Daoy (cell line): ENCODE measurements at regions not wholly inside any gene's neighbourhood (a gene's known extent, or its start where the extent isn't known, plus 50 kb on each side); places are given as distances from the start of the nearest gene placed in this dataset.
"Not testable (repeated sequence)": the region's sequence is repeated elsewhere in the genome, so short reads cannot be mapped to it uniquely, and the experiment has no call there.

ENCODE experiments used
- DNase-seq: peaks from one replicate; pipeline ENCODE4 v3.0.0-alpha.2; 2015; ENCODE audit warnings: low read depth

GRCh38 chr11:38582151-38582550, 1984.1 kb upstream of the RAG2 start:
- no peak for DNase-seq

GRCh38 chr11:38577769-38578168, 1979.7 kb upstream of the RAG2 start:
- DNase-seq, result no peak

- no peak for DNase-seq
Measured at GRCh38 chr11:38562562-38562961, 1964.5 kb upstream of the RAG2 start.

GRCh38 chr11:38553148-38553547, 1955.1 kb upstream of the RAG2 start:
- DNase-seq, result no peak

GRCh38 chr11:38547462-38547861, 1949.4 kb upstream of the RAG2 start:
- no peak for DNase-seq

GRCh38 chr11:38543986-38544385, 1946.0 kb upstream of the RAG2 start:
- no peak for DNase-seq

- no peak for DNase-seq
Measured at GRCh38 chr11:38543311-38543710, 1945.3 kb upstream of the RAG2 start.

GRCh38 chr11:38538866-38539680, 1941.0 kb upstream of the RAG2 start:
- DNase-seq, result no peak

GRCh38 chr11:38530226-38530625, 1932.2 kb upstream of the RAG2 start:
- DNase-seq, result no peak

- DNase-seq, result no peak
Measured at GRCh38 chr11:38524945-38525344, 1926.9 kb upstream of the RAG2 start.

- DNase-seq, result no peak
Measured at GRCh38 chr11:38517991-38518390, 1920.0 kb upstream of the RAG2 start.

GRCh38 chr11:38512830-38513229, 1914.8 kb upstream of the RAG2 start:
- not testable (repeated sequence) for DNase-seq

GRCh38 chr11:38510041-38510440, 1912.0 kb upstream of the RAG2 start:
- DNase-seq, result no peak

- DNase-seq, result no peak
Measured at GRCh38 chr11:38503876-38504275, 1905.8 kb upstream of the RAG2 start.

- no peak for DNase-seq
Measured at GRCh38 chr11:38498721-38499120, 1900.7 kb upstream of the RAG2 start.

GRCh38 chr11:38491986-38492385, 1894.0 kb upstream of the RAG2 start:
- no peak for DNase-seq

GRCh38 chr11:38481391-38481790, 1883.4 kb upstream of the RAG2 start:
- no peak for DNase-seq

- DNase-seq, result no peak
Measured at GRCh38 chr11:38476808-38477575, 1879.0 kb upstream of the RAG2 start.

GRCh38 chr11:38461751-38462150, 1863.7 kb upstream of the RAG2 start:
- no peak for DNase-seq

- peak; percentile 2 for DNase-seq
Measured at GRCh38 chr11:38460896-38461295, 1862.9 kb upstream of the RAG2 start.

GRCh38 chr11:38460429-38460828, 1862.4 kb upstream of the RAG2 start:
- DNase-seq, result no peak

- DNase-seq, result no peak
Measured at GRCh38 chr11:38456371-38456770, 1858.3 kb upstream of the RAG2 start.

GRCh38 chr11:38448284-38448683, 1850.2 kb upstream of the RAG2 start:
- DNase-seq, result peak; percentile 1
